ENCODE measurements at regions not wholly inside any gene's neighbourhood (a gene's known extent, or its start where the extent isn't known, plus 50 kb on each side); places are given as distances from the start of the nearest gene placed in this dataset.

DNA sequence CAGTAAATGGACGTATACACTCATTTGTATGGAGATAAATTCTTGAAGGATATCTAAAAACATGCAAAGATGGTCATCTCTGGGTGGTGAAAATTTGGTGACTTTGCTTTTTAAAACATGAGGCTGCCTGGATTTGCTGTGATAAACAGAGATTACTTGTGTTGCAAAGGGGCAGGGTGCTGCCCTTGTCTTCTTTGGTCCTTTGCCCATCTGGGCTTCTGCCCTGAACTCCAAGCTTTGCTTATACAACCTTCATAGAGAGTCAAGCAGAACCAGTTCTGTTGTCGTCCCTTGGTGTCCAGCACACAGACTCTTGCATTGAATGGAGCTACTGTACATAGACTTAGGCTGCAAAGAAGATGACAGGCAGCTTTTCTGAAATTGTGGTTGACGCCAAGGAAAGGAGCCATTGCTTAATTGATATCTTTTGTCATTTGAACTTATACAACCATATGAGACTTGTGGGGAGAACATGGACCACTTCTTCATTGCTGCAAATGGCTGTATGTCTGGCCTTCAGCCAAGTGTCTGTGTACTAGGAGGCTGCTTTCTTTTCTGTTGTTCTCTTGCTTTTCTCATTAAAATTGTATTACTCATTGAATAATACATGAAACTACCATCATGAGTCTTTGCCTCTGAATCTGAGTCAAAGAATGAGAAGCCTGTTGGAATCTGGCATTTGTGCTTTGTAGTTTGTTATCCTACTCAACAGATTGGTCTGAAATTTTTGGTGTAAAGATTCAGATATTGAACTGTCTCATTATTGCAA, 152.5 kb downstream of the DMRT2 start:
- DNase-seq (ENCODE audit: insufficient read length) (no peak), FAIRE-seq (no peak)
- no peak for TF ChIP-seq POLR2A (IDR thresholded peaks at IDR 0.05; ENCODE audit: low read depth, low read length)
- TF ChIP-seq TAF1 (IDR thresholded peaks at IDR 0.05; ENCODE audit: borderline replicate concordance, low read depth, low read length) = no peak
- TF ChIP-seq POLR2AphosphoS5 (IDR thresholded peaks at IDR 0.05; ENCODE audit: low read depth, low read length) = no peak

DNA sequence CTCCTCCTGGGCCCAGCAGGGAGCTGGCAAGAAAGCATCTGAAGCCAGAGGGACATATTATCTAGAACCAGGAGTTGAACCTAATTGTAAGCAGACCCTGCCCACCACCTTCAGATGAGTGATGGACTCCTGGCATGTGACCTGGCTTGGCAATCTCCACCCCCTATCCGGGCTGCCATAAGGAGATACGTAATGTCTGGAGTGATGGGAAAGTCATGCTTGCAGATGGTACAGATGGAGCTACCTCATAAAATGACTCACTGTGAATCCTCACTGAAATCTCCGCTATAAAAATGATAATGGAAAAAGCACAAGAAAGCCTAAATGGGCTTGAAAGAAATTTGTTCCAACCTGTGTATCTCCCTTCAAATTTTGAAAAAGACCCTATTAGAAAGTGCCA, 157.5 kb downstream of the DMRT2 start:
- no peak for DNase-seq (ENCODE audit: insufficient read length)
- no peak for FAIRE-seq
- TF ChIP-seq POLR2A (IDR thresholded peaks at IDR 0.05; ENCODE audit: low read depth, low read length) = no peak
- no peak for TF ChIP-seq POLR2AphosphoS5 (IDR thresholded peaks at IDR 0.05; ENCODE audit: low read depth, low read length)
- TF ChIP-seq TAF1 (IDR thresholded peaks at IDR 0.05; ENCODE audit: borderline replicate concordance, low read depth, low read length) = no peak

DNA sequence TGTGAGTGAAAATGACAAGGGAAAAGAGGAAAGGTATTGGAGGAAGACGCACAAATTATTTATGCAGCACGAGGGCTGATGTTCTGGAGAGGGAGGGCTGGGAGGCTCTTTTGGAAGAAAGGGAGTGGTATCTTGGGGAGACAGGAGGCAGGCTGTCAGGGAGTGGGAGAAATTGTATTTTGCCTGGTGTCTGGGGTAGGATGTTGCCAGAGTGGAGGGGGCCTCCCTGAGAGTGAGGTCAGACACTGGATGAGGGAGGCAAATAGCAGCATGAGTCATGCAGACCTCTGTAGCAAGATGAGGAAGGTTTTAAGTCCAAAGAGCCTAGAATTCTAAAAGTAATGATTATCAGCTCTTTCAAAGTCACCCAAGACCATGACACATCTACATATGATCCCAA, 158.0 kb downstream of the DMRT2 start:
- FAIRE-seq (no peak), DNase-seq (ENCODE audit: insufficient read length) (no peak)
- TF ChIP-seq POLR2AphosphoS5 (IDR thresholded peaks at IDR 0.05; ENCODE audit: low read depth, low read length) (no peak), POLR2A (IDR thresholded peaks at IDR 0.05; ENCODE audit: low read depth, low read length) (no peak), TAF1 (IDR thresholded peaks at IDR 0.05; ENCODE audit: borderline replicate concordance, low read depth, low read length) (no peak)

DNA sequence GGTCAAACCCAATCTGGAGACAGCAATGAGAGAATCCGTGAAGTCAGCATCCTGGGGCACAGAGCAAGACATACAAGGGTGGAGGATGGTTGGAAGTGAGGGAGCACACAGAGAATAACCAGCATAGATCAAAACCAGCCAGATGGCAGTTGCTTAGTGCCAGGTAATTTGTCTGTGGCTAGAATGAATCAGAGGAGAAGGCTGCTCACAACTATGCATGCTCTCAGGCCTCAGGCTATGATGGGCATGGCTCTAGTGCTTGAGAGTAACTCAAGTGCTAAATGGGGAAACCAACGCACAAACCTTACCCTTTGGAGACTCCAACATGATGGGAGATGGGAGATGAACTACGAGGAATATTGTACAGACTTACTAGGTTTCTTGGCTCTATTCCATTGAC, 160.8 kb downstream of the DMRT2 start:
- FAIRE-seq (no peak), DNase-seq (ENCODE audit: insufficient read length) (no peak)
- TF ChIP-seq POLR2A (IDR thresholded peaks at IDR 0.05; ENCODE audit: low read depth, low read length) (no peak), POLR2AphosphoS5 (IDR thresholded peaks at IDR 0.05; ENCODE audit: low read depth, low read length) (no peak), TAF1 (IDR thresholded peaks at IDR 0.05; ENCODE audit: borderline replicate concordance, low read depth, low read length) (no peak)

DNA sequence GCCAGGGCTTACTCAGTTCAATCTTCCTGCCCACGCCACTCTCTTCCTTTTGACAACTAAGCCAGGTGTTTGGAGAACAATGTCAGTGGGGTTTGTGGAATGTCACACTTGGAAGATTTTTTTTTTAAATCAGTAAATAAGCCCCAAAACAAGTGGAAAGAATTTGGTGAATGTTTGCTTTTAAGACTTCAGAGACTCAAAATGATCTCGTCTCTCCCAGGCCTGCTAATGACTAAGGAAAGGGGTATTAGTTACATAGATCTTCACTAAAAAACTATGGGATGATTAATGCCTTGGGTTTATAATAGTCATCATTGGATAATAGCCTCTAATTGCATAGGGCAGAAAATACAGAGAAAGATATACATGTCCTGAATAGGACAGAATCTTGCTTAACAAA, 166.4 kb downstream of the DMRT2 start:
- TF ChIP-seq POLR2A (IDR thresholded peaks at IDR 0.05; ENCODE audit: low read depth, low read length) (no peak), POLR2AphosphoS5 (IDR thresholded peaks at IDR 0.05; ENCODE audit: low read depth, low read length) (no peak), TAF1 (IDR thresholded peaks at IDR 0.05; ENCODE audit: borderline replicate concordance, low read depth, low read length) (no peak)
- DNase-seq (ENCODE audit: insufficient read length) = no peak
- FAIRE-seq = no peak

DNA sequence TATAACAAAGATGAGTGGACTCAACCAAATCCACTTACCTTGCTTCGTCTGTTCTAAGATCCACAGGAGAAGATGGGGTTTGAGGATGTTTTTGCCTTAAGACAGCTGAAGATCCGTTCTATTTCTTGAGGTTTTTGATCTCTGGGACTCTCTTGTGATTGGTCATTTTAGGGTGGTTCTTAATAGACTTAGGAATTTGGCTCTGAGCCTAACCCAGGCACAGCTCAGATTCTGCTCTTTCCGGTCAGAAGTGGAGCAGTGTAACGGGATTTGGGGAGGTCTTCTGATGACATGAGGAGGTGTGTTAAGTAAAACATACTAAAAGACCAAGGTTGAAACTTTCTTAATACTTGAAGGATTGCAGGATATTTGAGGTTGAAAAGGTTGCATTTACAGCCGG, 166.9 kb downstream of the DMRT2 start:
- no peak for FAIRE-seq
- DNase-seq (ENCODE audit: insufficient read length) = no peak
- TF ChIP-seq POLR2A (IDR thresholded peaks at IDR 0.05; ENCODE audit: low read depth, low read length) (no peak), TAF1 (IDR thresholded peaks at IDR 0.05; ENCODE audit: borderline replicate concordance, low read depth, low read length) (no peak), POLR2AphosphoS5 (IDR thresholded peaks at IDR 0.05; ENCODE audit: low read depth, low read length) (no peak)

DNA sequence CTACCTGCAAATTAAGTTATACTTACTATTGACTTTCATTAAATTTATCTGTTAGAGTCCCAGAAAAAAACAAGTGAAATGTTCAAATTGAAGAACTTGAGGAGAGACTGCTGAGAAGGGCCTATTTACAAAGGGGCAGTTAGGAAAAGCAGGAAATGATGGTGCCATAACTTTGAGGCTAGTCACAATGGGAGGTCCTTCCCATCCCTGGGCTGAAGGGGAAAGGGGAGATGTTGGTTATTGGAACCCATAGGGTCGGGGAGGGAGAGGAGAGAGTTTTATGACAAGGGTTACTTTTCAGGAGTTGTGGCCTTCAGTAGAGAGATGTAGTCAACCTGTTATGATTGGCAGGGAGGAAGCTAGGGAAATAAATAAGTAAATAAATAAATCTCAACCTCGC, 169.1 kb downstream of the DMRT2 start:
- no peak for DNase-seq (ENCODE audit: insufficient read length)
- TF ChIP-seq POLR2A (IDR thresholded peaks at IDR 0.05; ENCODE audit: low read depth, low read length) (no peak), TAF1 (IDR thresholded peaks at IDR 0.05; ENCODE audit: borderline replicate concordance, low read depth, low read length) (no peak), POLR2AphosphoS5 (IDR thresholded peaks at IDR 0.05; ENCODE audit: low read depth, low read length) (no peak)
- FAIRE-seq = no peak

DNA sequence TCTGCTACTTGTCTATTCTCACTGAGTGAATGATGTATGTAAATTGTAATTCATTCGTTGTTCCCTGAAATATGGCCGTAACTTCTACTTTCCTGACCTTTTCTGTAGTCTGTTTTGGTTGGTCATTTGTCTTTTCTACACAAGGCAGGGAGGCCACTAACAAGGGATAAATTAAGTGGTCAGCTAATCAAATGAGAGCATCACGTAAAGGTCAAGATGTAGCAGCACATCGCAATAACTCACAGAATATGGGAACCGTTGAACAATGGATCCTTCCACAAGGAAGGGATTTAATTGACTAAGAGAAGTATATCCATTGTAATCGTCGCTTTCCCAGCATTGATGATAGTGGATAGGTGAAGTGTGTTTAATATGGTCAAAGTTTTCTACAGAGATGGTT, 171.1 kb downstream of the DMRT2 start:
- DNase-seq (ENCODE audit: insufficient read length) (no peak), FAIRE-seq (no peak)
- no peak for TF ChIP-seq POLR2AphosphoS5 (IDR thresholded peaks at IDR 0.05; ENCODE audit: low read depth, low read length)
- no peak for TF ChIP-seq TAF1 (IDR thresholded peaks at IDR 0.05; ENCODE audit: borderline replicate concordance, low read depth, low read length)
- no peak for TF ChIP-seq POLR2A (IDR thresholded peaks at IDR 0.05; ENCODE audit: low read depth, low read length)

DNA sequence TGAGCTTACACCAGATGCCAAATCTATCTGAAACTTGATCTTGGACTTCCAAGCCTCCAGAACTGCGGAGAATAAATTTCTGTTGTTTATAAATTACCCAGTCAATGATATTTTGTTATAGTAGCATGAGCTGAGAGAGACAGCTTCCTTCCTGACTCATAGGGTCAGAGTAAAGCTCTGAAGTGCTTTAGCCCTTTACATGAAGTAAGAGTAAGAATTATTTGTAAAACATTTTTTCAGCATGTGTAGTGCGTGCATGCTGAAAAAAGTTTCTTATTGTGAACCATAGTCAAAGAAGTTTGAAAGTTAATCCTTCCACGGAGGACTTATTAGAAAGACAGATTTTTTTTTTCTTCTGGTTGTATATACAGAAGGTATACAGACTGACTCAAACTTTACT, 172.4 kb downstream of the DMRT2 start:
- FAIRE-seq = no peak
- DNase-seq (ENCODE audit: insufficient read length) = no peak
- TF ChIP-seq POLR2AphosphoS5 (IDR thresholded peaks at IDR 0.05; ENCODE audit: low read depth, low read length) (no peak), POLR2A (IDR thresholded peaks at IDR 0.05; ENCODE audit: low read depth, low read length) (no peak), TAF1 (IDR thresholded peaks at IDR 0.05; ENCODE audit: borderline replicate concordance, low read depth, low read length) (no peak)

DNA sequence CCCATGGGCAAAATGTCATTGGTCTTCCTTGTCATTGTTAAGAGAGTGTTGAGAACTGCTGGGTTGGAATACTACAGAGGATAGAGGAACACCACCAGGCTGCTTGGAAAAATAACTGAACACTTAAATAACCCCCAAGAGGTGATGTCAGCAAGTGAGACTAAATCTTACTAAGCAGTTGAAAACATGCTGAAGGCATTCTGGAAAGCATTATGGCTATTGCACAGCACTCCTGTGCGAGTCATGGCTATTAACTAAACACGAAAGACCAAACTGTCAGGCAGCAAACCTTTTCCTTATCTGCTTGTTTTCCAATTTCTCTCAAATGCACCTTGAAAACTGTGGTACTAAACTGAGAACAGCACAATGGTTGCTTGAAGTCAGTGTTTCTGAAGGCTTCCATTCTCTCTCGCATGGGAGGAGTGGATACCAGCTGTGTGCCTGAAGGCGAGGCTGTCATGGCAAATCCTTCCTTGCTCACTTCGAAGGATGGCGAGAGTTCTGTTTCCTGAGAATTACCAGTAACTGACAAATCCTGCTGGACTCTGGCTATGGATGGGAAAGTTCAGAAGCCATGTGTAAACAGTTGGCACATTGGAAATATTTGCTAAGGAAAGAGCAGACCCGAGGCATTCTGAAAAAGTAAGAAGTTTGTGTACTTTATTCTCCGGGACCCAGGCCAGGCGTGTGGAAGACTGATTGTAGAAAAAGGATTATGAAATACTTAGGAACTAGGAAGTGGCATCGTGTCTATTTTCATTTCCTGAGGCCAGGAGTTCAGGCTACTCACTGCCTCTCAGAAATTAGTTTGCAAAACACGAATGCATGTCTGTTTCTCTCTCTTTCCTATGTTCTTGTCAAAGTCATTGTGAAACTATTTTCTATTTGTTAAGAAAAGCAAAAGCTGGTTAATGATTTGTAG, 182.1 kb downstream of the DMRT2 start:
- no peak for FAIRE-seq
- DNase-seq (ENCODE audit: insufficient read length) = no peak
- no peak for TF ChIP-seq POLR2AphosphoS5 (IDR thresholded peaks at IDR 0.05; ENCODE audit: low read depth, low read length)
- no peak for TF ChIP-seq POLR2A (IDR thresholded peaks at IDR 0.05; ENCODE audit: low read depth, low read length)
- no peak for TF ChIP-seq TAF1 (IDR thresholded peaks at IDR 0.05; ENCODE audit: borderline replicate concordance, low read depth, low read length)

DNA sequence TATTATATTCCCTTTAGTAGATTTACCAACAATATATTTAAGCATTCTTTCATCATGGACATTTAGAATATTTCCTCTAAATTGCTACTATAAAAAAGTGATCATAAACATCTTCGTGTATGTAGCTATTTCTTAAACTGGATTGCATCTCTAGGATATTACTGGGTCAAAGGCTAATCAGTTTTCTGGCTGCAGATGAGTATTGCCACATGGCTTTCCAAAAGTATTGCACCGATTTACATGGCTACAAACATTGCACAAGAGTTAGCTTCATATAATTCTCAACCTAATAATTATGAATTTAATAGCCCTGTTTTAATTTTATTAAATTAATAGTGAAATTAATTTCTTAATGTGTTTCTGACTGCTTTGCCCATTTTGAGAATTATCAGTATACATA, 183.4 kb downstream of the DMRT2 start:
- no peak for FAIRE-seq
- DNase-seq (ENCODE audit: insufficient read length) = no peak
- no peak for TF ChIP-seq TAF1 (IDR thresholded peaks at IDR 0.05; ENCODE audit: borderline replicate concordance, low read depth, low read length)
- TF ChIP-seq POLR2AphosphoS5 (IDR thresholded peaks at IDR 0.05; ENCODE audit: low read depth, low read length) = no peak

DNA sequence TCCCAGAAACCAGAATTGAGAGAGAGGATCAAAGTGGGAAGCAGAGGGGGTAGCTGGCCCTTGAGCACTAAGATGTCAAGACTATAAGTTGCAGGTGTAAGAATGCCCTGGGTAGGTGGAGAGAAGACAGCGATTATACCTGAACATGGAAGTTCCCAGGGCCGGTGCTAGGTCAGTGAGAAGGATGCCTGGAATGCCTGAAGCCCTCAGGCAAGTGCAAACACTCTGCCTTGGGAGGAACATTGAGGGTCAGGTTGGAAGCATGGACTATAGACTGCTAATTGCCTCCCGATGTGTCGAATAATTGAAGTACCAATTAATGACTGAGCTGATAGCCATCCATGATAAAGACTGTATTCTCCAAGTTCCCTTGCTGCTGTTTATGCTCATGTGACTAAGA, 185.5 kb downstream of the DMRT2 start:
- FAIRE-seq (no peak), DNase-seq (ENCODE audit: insufficient read length) (no peak)
- TF ChIP-seq POLR2AphosphoS5 (IDR thresholded peaks at IDR 0.05; ENCODE audit: low read depth, low read length) = no peak
- TF ChIP-seq POLR2A (IDR thresholded peaks at IDR 0.05; ENCODE audit: low read depth, low read length) = no peak
- no peak for TF ChIP-seq TAF1 (IDR thresholded peaks at IDR 0.05; ENCODE audit: borderline replicate concordance, low read depth, low read length)
